ENCODE measurements at regions not wholly inside any gene's neighbourhood (a gene's known extent, or its start where the extent isn't known, plus 50 kb on each side); places are given as distances from the start of the nearest gene placed in this dataset.

GRCh38 chr18:70384181-70384790, 95.4 kb downstream of the SOCS6 start (continued):
- no peak for TF ChIP-seq REST (IDR thresholded peaks at IDR 0.05)

- FAIRE-seq (no peak), ATAC-seq (peak in 1 of 2 experiments; percentile 16; a peak in 3 of 6 replicates), DNase-seq (ENCODE audit: low read depth in 1 of 2, low spot score in 1 of 2) (no peak)
- H3K27ac ChIP-seq: peak overlapping the region; percentile 97 to 98
- CTCF ChIA-PET: interaction anchor here (1.3 to 2.3 kb wide), 2 partner anchors 9 to 28 kb away, joined by 5 to 6 read pairs; no protein-coding TSS in a partner anchor
- peak overlapping the region; percentile 55 for H3K4me2 ChIP-seq
- TF ChIP-seq CEBPB (IDR thresholded peaks at IDR 0.05): no peak
- 0 out of 2 replicates have a peak, but pooled peaks have one; percentile 32 for TF ChIP-seq HOXB13 (CRISPR knock-in tag; IDR thresholded peaks at IDR 0.05; ENCODE audit: low read depth)
- peak; percentile 54 for TF ChIP-seq MAX (IDR thresholded peaks at IDR 0.05)
- peaks cover 31% of the 10 kb centered on the region for H3K9me3 ChIP-seq
- H3K4me3 ChIP-seq: peak overlapping the region; percentile 15; the same call in 1 of the 3 replicates
- POLR2A ChIA-PET: interaction anchor here (0.7 to 3.2 kb wide), 2 partner anchors 10 to 39 kb away, joined by 4 to 20 read pairs; no protein-coding TSS in a partner anchor
- WGBS (ENCODE audit: missing lambda C conversion rate): 88% methylated on average over 14 of the region's 14 CpGs
- H3K4me1 ChIP-seq: peaks cover 70% of the 10 kb centered on the region
Measured at GRCh38 chr18:70382992-70383717, 94.3 kb downstream of the SOCS6 start.

GRCh38 chr18:70382017-70382416, 93.2 kb downstream of the SOCS6 start:
- CTCF ChIA-PET: interaction anchor here (0.9 to 2.3 kb wide), 2 partner anchors 29 to 187 kb away, joined by 4 to 6 read pairs; no protein-coding TSS in a partner anchor
- Histone ChIP-seq H3K4me1 (peaks cover 76% of the 10 kb centered on the region), H3K4me3 (no peak overlapping the region), H3K27ac (peak overlapping the region; percentile 97 to 98), H3K4me2 (peak overlapping the region; percentile 27; the same call in 1 of the 3 replicates), H3K9me3 (peaks cover 24% of the 10 kb centered on the region)
- 66% methylated on average over 7 of the region's 7 CpGs for WGBS (ENCODE audit: missing lambda C conversion rate)
- TF ChIP-seq BCL3 (IDR thresholded peaks at IDR 0.05) (no peak), POLR2AphosphoS2 (conservative IDR thresholded peaks at IDR 0.05; ENCODE audit: low read length) (no peak), CBX2 (IDR thresholded peaks at IDR 0.05; ENCODE audit: borderline replicate concordance, low read depth) (no peak), ZC3H11A (IDR thresholded peaks at IDR 0.05) (no peak), CEBPB (IDR thresholded peaks at IDR 0.05) (peak in 1 of 2 experiments; percentile 32; a peak in 1 of 4 replicates), HMGXB4 (CRISPR knock-in tag; IDR thresholded peaks at IDR 0.05; ENCODE audit: borderline replicate concordance) (no peak), NFE2L2 (conservative IDR thresholded peaks at IDR 0.05; ENCODE audit: low read length) (no peak)
- FAIRE-seq (no peak), ATAC-seq (no peak), DNase-seq (ENCODE audit: low read depth in 1 of 2, low spot score in 1 of 2) (peak in 1 of 2 experiments; percentile 52)
- POLR2A ChIA-PET: interaction anchor here (3.2 kb wide), 1 partner anchor 40 kb away, joined by 20 read pairs; no protein-coding TSS in a partner anchor
